ENCODE measurements at regions not wholly inside any gene's neighbourhood (a gene's known extent, or its start where the extent isn't known, plus 50 kb on each side); places are given as distances from the start of the nearest gene placed in this dataset.

DNA sequence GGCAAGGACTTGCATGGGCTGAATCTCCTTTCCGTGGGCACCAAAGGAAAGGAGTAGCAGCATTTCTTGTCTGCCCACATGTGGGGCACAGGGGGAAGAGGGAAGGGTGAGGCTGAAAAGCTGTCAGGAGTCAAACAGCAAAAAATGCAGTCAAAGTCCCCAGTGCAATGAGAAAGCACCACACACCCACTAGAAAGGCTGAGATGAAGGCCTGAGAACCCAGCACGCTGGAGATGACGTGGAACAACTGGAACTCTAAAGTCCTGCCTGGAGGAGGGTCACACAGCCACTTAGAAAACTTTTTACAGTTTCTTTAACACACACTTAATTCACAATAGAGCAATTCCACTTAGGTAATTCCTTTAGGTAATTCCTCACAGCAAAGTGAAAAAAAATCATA lies 94.6 kb upstream of the IGFBPL1 start:
- FAIRE-seq (no peak), ATAC-seq (no peak), DNase-seq (ENCODE audit: extremely low read depth in 1 of 4, low spot score in 3 of 4) (no peak)
- WGBS (ENCODE audit: insufficient coverage, low coverage, missing lambda C conversion rate): 0% methylated on average over 3 of the region's 3 CpGs
- TF ChIP-seq BRCA1 (IDR thresholded peaks at IDR 0.05): no peak
- TF ChIP-seq BRCA1 (CRISPR knock-in tag; IDR thresholded peaks at IDR 0.05): no peak
- TF ChIP-seq, protein P1, sequence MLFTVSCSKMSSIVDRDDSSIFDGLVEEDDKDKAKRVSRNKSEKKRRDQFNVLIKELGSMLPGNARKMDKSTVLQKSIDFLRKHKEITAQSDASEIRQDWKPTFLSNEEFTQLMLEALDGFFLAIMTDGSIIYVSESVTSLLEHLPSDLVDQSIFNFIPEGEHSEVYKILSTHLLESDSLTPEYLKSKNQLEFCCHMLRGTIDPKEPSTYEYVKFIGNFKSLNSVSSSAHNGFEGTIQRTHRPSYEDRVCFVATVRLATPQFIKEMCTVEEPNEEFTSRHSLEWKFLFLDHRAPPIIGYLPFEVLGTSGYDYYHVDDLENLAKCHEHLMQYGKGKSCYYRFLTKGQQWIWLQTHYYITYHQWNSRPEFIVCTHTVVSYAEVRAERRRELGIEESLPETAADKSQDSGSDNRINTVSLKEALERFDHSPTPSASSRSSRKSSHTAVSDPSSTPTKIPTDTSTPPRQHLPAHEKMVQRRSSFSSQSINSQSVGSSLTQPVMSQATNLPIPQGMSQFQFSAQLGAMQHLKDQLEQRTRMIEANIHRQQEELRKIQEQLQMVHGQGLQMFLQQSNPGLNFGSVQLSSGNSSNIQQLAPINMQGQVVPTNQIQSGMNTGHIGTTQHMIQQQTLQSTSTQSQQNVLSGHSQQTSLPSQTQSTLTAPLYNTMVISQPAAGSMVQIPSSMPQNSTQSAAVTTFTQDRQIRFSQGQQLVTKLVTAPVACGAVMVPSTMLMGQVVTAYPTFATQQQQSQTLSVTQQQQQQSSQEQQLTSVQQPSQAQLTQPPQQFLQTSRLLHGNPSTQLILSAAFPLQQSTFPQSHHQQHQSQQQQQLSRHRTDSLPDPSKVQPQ (CRISPR knock-in tag; IDR thresholded peaks at IDR 0.05; ENCODE audit: borderline replicate concordance): no peak
- TF ChIP-seq MTF1 (CRISPR knock-in tag; IDR thresholded peaks at IDR 0.05; ENCODE audit: borderline replicate concordance): no peak
- no peak for TF ChIP-seq RFX7 (CRISPR knock-in tag; IDR thresholded peaks at IDR 0.05)
- no peak for TF ChIP-seq CBX8 (IDR thresholded peaks at IDR 0.05; ENCODE audit: borderline replicate concordance, extremely low read depth, low read depth, low read length, poor library complexity, severe bottlenecking)
- no peak for TF ChIP-seq ZFP36 (IDR thresholded peaks at IDR 0.05; ENCODE audit: low read depth, low read length, partially characterized antibody)
- TF ChIP-seq GABPB2 (CRISPR knock-in tag; conservative IDR thresholded peaks at IDR 0.05): no peak
- no peak for TF ChIP-seq SNIP1 (IDR thresholded peaks at IDR 0.05; ENCODE audit: low read depth)
- TF ChIP-seq ZNF24 (IDR thresholded peaks at IDR 0.05): no peak
- no peak for TF ChIP-seq SIRT6 (IDR thresholded peaks at IDR 0.05; ENCODE audit: low read depth, low read length)
- no peak for TF ChIP-seq NR2F6 (CRISPR knock-in tag; IDR thresholded peaks at IDR 0.05)
- no peak for TF ChIP-seq SAFB2 (IDR thresholded peaks at IDR 0.05; ENCODE audit: borderline replicate concordance, low read depth, low read length, severe bottlenecking)
- no peak for TF ChIP-seq ZNF699 (CRISPR knock-in tag; IDR thresholded peaks at IDR 0.05; ENCODE audit: insufficient replicate concordance)
- TF ChIP-seq, protein P2, sequence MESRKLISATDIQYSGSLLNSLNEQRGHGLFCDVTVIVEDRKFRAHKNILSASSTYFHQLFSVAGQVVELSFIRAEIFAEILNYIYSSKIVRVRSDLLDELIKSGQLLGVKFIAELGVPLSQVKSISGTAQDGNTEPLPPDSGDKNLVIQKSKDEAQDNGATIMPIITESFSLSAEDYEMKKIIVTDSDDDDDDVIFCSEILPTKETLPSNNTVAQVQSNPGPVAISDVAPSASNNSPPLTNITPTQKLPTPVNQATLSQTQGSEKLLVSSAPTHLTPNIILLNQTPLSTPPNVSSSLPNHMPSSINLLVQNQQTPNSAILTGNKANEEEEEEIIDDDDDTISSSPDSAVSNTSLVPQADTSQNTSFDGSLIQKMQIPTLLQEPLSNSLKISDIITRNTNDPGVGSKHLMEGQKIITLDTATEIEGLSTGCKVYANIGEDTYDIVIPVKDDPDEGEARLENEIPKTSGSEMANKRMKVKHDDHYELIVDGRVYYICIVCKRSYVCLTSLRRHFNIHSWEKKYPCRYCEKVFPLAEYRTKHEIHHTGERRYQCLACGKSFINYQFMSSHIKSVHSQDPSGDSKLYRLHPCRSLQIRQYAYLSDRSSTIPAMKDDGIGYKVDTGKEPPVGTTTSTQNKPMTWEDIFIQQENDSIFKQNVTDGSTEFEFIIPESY (CRISPR knock-in tag; IDR thresholded peaks at IDR 0.05): no peak
- no peak for TF ChIP-seq CREM (IDR thresholded peaks at IDR 0.05; ENCODE audit: low read depth)
- intact Hi-C loops (cut with micrococcal nuclease) (no loop called here), in situ Hi-C loops (cut with MboI) (no loop called here)
- Histone ChIP-seq H3K36me3 (ENCODE audit: control insufficient read depth, insufficient read depth, low read length) (no peaks in the 10 kb centered on the region), H3K9me3 (replicated peaks; ENCODE audit: control insufficient read depth, insufficient read depth, low read depth, low read length) (no peaks in the 10 kb centered on the region), H3K79me2 (ENCODE audit: control insufficient read depth, insufficient read depth, low read length) (no peaks in the 10 kb centered on the region), H3K4me2 (ENCODE audit: insufficient read depth, low read length) (no peak overlapping the region), H2AFZ (ENCODE audit: low read depth, low read length) (no peak overlapping the region), H3K4me3 (no peak overlapping the region), H3K9me1 (ENCODE audit: control insufficient read depth, insufficient read depth, low read length) (no peaks in the 10 kb centered on the region), H3K4me1 (replicated peaks in 1 of 2; ENCODE audit: control insufficient read depth in 2 of 2, insufficient read depth in 2 of 2, low read length in 2 of 2) (no peaks in the 10 kb centered on the region), H4K20me1 (replicated peaks; ENCODE audit: control insufficient read depth, insufficient read depth, low read length) (no peaks in the 10 kb centered on the region), H3K27me3 (ENCODE audit: control insufficient read depth in 2 of 2, insufficient read depth in 2 of 2, low read length in 2 of 2) (peaks cover 2 to 14% of the 10 kb centered on the region in 2 experiments; a peak in 1 of 5 replicates), H3K9ac (ENCODE audit: insufficient read depth in 1 of 2, low read depth in 2 of 2, low read length in 2 of 2) (no peak overlapping the region), H3K27ac (ENCODE audit: extremely low read depth, low read depth, low read length) (no peak overlapping the region)
- ChIA-PET CTCF (ENCODE audit: low intra/inter-chr PET ratio) (no interaction called here), POLR2A (no interaction called here)
- no TSS peak for BruUV-seq (replicated peaks)
